NCI-H1436 treated with DMSO at 0.1 percent for 48 hours (cell line): ENCODE measurements at regions not wholly inside any gene's neighbourhood (a gene's known extent, or its start where the extent isn't known, plus 50 kb on each side); places are given as distances from the start of the nearest gene placed in this dataset.
"Not testable (repeated sequence)": the region's sequence is repeated elsewhere in the genome, so short reads cannot be mapped to it uniquely, and the experiment has no call there.

ENCODE experiments used
- DNase-seq: peaks from one replicate; lab custom pipeline; 2025; lab: John Stamatoyannopoulos, UW

DNA sequence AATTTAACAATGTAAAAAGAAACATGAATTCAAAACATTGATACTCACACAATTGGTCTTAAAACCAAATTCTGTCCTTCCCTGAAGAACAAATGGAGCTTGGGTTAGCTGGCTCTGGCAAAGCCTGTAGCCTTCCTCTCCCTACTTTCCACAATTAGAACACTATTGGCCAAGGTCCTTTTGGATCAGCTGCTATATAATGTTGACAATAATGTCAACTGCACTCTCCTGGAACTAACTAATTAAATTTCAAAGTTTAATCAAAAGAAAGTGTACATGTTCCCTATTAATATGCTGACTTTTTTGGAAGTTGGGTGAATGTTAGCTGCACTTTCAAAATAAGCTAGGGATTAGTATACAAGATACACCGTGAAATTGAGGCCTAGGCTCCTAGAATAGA, 440.1 kb upstream of the NFE2L3 start:
- no peak for DNase-seq

DNA sequence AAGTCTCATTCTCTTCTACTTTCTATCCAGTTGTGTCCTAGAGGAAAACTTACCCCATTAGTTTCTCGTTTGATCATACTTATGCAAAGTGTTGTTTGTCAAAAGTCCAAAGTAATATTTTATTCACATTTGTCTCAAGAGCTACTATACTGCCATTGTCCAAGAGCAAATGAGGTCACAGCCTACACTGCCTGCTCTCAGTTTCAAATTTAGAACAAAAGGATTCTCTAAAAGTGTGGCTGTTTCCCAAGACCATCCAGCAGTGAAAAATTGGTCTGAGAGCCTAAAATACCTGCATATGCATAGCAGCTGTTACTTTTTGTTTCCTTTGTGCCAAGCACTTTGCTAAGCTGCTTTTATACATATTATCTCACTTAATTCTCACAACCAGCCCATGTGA, 439.5 kb upstream of the NFE2L3 start:
- no peak for DNase-seq

DNA sequence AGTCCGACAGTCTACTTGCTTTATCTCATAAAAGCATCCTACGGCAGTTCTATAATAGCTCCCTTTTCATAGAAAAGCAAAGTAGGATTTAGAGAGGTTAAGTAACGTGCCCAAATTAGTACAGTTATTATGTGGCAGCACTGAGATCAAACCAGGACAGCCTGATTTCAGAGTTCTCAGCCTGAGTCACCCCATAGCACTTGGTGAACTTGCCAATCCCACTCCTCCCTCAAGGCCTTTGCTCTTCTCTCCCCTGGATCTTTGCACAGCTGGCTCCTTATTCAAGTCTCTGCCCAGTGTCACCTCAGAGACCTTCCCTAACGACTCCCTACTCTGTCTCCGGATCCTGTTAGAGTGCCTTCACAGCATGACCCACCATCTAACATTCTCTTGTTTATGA, 438.0 kb upstream of the NFE2L3 start:
- DNase-seq, result no peak

DNA sequence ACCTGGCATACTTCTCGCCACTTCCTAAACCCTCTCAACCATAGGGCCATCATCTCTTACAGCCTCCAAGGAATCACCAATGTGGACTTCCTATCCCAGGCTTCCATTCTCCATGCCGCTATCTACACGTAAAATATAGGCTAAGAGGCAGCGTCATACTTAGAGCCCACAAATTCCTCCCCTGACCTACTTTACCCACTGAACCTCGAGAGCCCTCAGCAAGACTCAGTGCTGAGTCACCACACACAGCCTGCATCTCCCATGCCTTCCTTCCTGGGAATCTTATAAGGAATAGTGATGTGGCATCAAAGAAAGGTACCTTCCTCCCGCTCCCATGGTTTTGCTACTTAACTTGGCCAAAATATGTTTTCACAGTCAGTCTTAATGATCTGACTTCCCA, 435.6 kb upstream of the NFE2L3 start:
- DNase-seq, result no peak

- no peak for DNase-seq
Observed at GRCh38 chr7:25718596-25718995, 433.4 kb upstream of the NFE2L3 start.

GRCh38 chr7:25719190-25719896, 432.7 kb upstream of the NFE2L3 start:
- DNase-seq, result no peak

DNA sequence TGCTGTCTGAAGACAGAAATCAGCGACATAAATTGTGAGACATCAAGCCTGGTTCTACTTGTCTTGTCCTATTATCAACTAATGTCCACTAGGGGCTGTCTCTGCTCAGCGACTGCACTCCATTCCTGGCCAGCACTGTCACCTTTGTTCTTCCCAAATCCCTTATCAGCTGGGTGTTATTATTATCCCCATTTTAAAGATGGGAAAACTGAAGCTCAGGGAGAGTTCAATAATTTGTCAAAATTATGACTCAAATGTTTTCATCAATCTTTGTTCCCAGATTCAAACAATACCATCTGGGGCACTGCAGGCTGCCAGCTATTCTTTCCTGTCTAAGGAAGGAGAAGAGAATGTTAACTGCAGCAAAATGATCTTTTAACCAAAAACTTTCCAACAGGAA, 431.6 kb upstream of the NFE2L3 start:
- no peak for DNase-seq

DNA sequence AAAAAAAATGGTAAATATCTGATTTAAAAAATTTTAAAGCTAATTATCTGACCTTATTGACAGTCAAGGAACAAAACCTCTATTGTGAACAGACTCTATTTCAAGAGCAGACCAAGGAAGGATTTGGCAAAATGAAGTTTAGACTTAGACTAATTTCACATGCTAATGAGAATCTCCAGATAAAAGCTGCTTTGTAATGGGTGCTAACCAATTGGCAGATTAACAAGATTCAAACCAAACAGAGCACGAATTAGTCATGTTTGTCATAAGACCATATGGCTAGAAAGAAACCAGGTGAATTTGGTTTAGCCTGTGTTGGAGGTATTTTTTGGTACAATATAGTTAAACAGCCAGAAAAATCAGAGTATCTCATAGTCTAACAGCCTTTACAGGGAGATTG, 429.1 kb upstream of the NFE2L3 start:
- DNase-seq, result no peak

GRCh38 chr7:25725451-25725850, 426.5 kb upstream of the NFE2L3 start:
- DNase-seq, result no peak

DNA sequence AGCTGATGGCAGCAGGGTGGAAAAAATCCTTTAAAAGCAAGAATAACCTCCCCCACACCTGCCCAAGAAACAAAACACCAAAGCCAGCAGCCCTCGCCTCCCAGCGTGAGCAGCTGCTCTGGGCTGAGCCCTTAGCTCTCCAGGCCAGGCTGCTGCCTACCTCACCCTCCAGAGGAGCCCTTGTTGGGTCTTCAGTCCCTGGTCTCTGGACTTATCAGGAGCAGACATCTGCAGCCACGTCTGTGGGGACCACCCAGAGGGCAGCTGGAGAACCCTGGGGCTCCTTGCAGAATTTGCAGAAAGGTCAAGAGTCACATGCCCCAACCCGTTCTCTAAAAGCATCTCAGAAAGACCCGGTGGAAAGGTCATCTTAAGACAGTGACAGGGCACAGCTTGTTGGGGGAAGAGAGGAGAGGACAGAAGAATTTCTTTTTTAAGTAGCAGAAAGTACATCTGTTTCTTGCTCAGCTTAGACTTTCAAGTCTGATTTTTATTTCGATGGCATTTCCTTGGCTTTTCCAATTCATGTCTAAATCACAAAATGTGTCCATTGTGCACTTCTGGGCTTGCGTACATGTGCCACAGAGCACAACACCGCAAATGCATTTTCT, 425.7 kb upstream of the NFE2L3 start:
- DNase-seq, result no peak

DNA sequence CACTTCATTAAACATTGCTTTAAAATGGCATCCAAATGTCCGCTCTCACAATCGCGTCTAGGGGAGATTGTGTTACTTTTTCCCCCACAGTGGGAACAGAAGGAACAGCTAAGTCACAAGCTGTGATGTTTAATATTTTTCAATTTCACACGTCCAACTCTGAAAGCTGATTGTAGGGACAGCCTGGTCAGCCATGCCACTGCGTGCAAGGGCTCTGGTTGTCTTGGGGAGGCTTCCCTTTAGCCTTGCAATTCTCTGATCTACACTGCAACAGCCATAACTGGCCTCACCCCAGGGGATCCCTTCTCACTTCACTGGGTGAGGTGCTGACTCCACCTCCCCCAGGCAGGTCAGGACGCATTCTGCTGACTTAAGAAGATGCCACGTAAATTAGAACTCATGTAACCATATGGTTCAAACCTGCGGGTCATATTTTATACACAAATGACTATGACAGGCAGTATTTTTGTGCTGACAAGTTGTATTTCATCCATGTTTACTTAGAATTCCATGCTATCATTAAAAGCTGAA, 425.2 kb upstream of the NFE2L3 start:
- no peak for DNase-seq

DNA sequence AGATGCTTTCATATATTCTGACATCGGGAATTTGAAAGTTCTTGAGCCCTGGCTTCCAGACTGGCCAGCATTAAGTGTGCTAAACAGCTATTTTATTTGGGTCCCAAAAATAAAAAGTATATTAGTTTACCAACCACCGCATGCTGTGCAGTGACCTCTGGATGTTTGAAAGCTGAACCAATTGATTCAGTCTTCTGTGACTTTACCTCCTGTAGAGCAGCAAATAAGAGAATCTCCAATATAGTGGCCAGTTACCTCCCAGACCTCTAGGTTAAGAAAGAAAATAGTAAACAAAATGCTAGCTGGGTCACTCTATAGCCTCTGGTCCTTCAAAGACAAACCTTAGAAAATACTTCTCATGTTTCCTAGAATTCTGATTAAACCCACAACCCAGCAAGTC, 424.6 kb upstream of the NFE2L3 start:
- no peak for DNase-seq

DNA sequence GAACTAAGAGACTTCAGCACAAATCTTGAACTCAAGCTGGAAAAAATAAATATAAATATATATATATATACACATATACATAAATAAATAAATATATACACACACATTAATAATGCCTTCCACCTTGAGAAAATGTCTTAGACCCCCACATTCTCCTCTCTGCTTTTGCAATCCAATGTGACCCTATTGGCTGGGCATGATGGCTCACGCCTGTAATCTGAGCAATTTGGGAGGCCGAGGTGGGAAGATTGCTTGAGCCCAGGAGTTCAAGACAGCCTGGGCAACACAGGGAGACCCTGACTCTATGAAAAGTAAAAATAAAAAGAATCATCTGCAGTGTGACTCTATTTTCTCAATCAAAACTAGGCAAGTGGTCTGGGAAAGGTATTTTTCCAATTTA, 424.1 kb upstream of the NFE2L3 start:
- DNase-seq, result no peak

DNA sequence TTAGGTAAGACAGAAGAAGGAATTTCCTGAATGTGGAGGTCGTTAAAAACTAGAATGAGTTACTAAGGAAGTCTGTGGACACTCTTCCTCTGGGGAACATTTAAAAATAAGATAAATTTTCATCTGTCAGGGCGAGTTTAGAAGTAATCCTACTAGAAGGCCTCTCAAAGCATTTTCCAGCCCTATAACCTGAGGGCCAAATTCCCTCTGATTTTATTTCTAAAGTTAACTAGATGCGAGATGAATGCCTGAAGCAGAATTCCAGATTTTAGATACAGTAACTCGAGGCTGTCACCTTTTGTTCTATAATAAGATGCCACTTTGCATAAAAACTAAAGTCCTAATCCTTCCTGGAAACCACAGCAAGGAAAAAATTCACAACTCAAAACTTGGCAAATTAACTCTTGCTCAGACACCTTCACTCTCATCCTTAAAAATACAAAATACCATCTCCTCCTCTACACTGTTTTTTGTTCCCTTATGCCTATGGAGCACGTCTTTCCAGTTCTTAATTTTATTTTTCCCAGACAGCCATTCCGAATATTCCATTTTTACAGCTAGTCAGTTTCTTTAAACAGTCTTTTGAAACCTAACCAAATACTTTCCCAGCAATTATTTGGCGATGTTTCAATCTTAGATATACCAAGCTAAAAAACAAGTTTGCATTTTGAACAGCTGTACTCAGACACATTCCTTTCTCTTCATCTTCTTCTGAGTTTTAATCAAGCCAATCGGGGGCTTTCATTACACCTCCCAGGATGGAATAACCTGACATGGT, 420.7 kb upstream of the NFE2L3 start:
- no peak for DNase-seq

- no peak for DNase-seq
Observed at GRCh38 chr7:25731846-25732245, 420.2 kb upstream of the NFE2L3 start.

GRCh38 chr7:25732766-25733217, 419.2 kb upstream of the NFE2L3 start:
- no peak for DNase-seq

GRCh38 chr7:25735674-25736242, 416.2 kb upstream of the NFE2L3 start:
- no peak for DNase-seq

DNA sequence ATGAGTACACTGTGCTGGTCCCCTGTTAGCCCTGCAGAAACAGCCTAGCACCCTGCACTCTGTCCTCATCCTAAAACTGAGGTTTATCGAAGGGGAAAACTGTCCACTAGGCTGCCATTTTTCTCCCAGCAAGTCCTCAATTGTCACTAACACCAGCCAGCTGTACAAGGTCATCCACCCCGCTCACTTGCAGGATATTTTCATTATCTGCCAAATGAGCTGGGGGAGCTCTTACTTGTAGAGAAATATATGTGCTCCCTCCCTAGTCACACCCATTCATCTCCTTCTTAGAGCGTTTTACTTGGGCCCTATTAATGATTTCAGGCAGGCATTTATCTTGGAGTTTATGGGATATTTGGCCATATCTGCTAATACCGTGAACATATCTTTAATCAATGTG, 413.5 kb upstream of the NFE2L3 start:
- no peak for DNase-seq

DNA sequence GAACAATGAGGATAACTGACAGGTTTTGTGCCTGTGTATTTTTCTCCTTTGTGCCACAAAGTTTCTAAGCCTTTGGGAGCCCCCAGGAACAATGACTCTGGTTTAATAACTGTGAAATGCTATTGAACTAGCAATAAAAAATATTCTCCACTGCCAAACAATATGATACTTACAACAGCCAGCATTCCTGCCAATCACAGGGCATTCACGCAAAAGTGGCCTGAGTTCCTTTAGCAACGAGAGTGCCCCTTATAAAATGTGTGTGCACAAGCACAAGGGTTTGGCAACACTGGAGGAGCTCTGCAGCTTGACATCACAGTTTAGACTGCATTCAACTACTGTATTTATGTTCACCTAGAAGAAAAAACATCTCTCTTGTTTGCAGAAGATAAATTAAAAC, 412.9 kb upstream of the NFE2L3 start:
- DNase-seq, result no peak

- no peak for DNase-seq
Observed at GRCh38 chr7:25742316-25742715, 409.7 kb upstream of the NFE2L3 start.

GRCh38 chr7:25743670-25744451, 408.1 kb upstream of the NFE2L3 start:
- DNase-seq, result not testable (repeated sequence)
